ENCODE measurements at regions not wholly inside any gene's neighbourhood (a gene's known extent, or its start where the extent isn't known, plus 50 kb on each side); places are given as distances from the start of the nearest gene placed in this dataset.

DNA sequence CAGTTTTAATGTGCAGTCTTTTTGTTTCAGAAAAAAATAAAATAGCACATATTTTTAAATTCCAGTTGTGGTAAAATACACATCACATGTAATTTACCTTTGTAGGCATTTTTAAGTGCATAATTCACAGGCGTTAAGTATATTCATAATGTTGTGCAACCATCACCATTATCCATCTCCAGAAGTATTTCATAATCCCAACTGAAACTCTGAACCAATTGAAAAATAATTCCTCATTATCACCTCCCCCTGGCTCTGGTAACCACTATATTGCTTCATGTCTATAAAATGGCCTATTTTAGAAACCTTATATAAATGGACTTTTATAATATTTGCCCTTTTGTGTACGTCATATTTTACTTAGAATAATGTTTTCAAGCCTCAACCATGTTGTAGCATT, 756.5 kb upstream of the KLHL1 start:
- H3K4me1 ChIP-seq, result no peaks in the 10 kb centered on the region
- FAIRE-seq (no peak), DNase-seq (ENCODE audit: low read depth in 1 of 2, low spot score in 1 of 2) (no peak), ATAC-seq (no peak)
- WGBS (ENCODE audit: missing lambda C conversion rate), result 18% methylated on average over 2 of the region's 2 CpGs
- H3K4me2 ChIP-seq, result no peak overlapping the region
- ChIA-PET POLR2A (no interaction called here), CTCF (no interaction called here)
- TF ChIP-seq, protein P1, sequence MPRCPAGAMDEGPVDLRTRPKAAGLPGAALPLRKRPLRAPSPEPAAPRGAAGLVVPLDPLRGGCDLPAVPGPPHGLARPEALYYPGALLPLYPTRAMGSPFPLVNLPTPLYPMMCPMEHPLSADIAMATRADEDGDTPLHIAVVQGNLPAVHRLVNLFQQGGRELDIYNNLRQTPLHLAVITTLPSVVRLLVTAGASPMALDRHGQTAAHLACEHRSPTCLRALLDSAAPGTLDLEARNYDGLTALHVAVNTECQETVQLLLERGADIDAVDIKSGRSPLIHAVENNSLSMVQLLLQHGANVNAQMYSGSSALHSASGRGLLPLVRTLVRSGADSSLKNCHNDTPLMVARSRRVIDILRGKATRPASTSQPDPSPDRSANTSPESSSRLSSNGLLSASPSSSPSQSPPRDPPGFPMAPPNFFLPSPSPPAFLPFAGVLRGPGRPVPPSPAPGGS (IDR thresholded peaks at IDR 0.05), result no peak
- TF ChIP-seq MYC (IDR thresholded peaks at IDR 0.05; ENCODE audit: borderline replicate concordance, low read length) (no peak), NR3C1 (IDR thresholded peaks at IDR 0.05) (no peak), CHD4 (IDR thresholded peaks at IDR 0.05; ENCODE audit: borderline replicate concordance) (no peak), RAD21 (conservative IDR thresholded peaks at IDR 0.05 in 1 of 2, IDR thresholded peaks at IDR 0.05 in 1 of 2) (no peak), EHMT2 (IDR thresholded peaks at IDR 0.05; ENCODE audit: low read depth) (no peak), JUN (IDR thresholded peaks at IDR 0.05) (no peak), HEYL (CRISPR knock-in tag; IDR thresholded peaks at IDR 0.05) (no peak)
- TF ChIP-seq, protein P2, sequence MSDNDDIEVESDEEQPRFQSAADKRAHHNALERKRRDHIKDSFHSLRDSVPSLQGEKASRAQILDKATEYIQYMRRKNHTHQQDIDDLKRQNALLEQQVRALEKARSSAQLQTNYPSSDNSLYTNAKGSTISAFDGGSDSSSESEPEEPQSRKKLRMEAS (IDR thresholded peaks at IDR 0.05), result no peak
- TF ChIP-seq, protein P3, sequence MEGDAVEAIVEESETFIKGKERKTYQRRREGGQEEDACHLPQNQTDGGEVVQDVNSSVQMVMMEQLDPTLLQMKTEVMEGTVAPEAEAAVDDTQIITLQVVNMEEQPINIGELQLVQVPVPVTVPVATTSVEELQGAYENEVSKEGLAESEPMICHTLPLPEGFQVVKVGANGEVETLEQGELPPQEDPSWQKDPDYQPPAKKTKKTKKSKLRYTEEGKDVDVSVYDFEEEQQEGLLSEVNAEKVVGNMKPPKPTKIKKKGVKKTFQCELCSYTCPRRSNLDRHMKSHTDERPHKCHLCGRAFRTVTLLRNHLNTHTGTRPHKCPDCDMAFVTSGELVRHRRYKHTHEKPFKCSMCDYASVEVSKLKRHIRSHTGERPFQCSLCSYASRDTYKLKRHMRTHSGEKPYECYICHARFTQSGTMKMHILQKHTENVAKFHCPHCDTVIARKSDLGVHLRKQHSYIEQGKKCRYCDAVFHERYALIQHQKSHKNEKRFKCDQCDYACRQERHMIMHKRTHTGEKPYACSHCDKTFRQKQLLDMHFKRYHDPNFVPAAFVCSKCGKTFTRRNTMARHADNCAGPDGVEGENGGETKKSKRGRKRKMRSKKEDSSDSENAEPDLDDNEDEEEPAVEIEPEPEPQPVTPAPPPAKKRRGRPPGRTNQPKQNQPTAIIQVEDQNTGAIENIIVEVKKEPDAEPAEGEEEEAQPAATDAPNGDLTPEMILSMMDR (IDR thresholded peaks at IDR 0.05), result no peak
- no peak overlapping the region for H3K27ac ChIP-seq
- H3K4me3 ChIP-seq, result no peak overlapping the region
- H3K9me3 ChIP-seq, result no peaks in the 10 kb centered on the region

DNA sequence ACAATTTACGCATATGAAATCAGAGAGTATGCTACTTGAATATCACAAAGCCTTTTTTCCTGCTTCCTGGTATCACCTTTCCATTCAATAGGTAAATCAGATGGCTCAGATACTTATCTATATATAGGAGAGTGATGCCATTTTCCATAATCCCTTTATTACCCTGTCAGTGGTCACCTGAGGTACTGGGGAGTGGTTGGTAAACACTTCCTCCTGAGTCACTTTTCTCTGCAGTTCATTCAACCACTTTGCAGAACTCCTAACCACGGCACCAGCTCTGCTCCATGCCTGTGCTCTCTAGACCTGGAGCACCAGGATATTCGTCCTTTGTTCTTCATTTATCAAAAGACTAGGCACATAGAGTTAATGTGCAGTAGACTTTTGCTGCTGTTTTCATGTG, 748.5 kb upstream of the KLHL1 start:
- Histone ChIP-seq H3K27ac (no peak overlapping the region), H3K4me2 (no peak overlapping the region), H3K4me3 (no peak overlapping the region), H3K4me1 (no peaks in the 10 kb centered on the region), H3K9me3 (no peaks in the 10 kb centered on the region)
- no peak for ATAC-seq
- CTCF ChIA-PET, result no interaction called here
- no peak for TF ChIP-seq HOXA7 (CRISPR knock-in tag; IDR thresholded peaks at IDR 0.05)
- no peak for TF ChIP-seq FOSB (CRISPR knock-in tag; IDR thresholded peaks at IDR 0.05)
- TF ChIP-seq, protein P4, sequence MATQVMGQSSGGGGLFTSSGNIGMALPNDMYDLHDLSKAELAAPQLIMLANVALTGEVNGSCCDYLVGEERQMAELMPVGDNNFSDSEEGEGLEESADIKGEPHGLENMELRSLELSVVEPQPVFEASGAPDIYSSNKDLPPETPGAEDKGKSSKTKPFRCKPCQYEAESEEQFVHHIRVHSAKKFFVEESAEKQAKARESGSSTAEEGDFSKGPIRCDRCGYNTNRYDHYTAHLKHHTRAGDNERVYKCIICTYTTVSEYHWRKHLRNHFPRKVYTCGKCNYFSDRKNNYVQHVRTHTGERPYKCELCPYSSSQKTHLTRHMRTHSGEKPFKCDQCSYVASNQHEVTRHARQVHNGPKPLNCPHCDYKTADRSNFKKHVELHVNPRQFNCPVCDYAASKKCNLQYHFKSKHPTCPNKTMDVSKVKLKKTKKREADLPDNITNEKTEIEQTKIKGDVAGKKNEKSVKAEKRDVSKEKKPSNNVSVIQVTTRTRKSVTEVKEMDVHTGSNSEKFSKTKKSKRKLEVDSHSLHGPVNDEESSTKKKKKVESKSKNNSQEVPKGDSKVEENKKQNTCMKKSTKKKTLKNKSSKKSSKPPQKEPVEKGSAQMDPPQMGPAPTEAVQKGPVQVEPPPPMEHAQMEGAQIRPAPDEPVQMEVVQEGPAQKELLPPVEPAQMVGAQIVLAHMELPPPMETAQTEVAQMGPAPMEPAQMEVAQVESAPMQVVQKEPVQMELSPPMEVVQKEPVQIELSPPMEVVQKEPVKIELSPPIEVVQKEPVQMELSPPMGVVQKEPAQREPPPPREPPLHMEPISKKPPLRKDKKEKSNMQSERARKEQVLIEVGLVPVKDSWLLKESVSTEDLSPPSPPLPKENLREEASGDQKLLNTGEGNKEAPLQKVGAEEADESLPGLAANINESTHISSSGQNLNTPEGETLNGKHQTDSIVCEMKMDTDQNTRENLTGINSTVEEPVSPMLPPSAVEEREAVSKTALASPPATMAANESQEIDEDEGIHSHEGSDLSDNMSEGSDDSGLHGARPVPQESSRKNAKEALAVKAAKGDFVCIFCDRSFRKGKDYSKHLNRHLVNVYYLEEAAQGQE (IDR thresholded peaks at IDR 0.05), result no peak
- TF ChIP-seq CEBPB (IDR thresholded peaks at IDR 0.05), result no peak
- no peak for TF ChIP-seq PHF8 (IDR thresholded peaks at IDR 0.05; ENCODE audit: borderline replicate concordance, low read depth)
- TF ChIP-seq NPAS2 (CRISPR knock-in tag; IDR thresholded peaks at IDR 0.05; ENCODE audit: borderline replicate concordance), result no peak
- TF ChIP-seq, protein P1 (IDR thresholded peaks at IDR 0.05), result no peak
- no peak for TF ChIP-seq RARB (CRISPR knock-in tag; IDR thresholded peaks at IDR 0.05)
- no peak for TF ChIP-seq HEYL (CRISPR knock-in tag; IDR thresholded peaks at IDR 0.05)
- TF ChIP-seq, protein P5, sequence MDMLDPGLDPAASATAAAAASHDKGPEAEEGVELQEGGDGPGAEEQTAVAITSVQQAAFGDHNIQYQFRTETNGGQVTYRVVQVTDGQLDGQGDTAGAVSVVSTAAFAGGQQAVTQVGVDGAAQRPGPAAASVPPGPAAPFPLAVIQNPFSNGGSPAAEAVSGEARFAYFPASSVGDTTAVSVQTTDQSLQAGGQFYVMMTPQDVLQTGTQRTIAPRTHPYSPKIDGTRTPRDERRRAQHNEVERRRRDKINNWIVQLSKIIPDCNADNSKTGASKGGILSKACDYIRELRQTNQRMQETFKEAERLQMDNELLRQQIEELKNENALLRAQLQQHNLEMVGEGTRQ (IDR thresholded peaks at IDR 0.05), result no peak
- no peak for DNase-seq (ENCODE audit: low read depth in 1 of 2, low spot score in 1 of 2)
- POLR2A ChIA-PET, result no interaction called here
- no peak for FAIRE-seq
- 29% methylated on average over 3 of the region's 3 CpGs for WGBS (ENCODE audit: missing lambda C conversion rate)
